Brain microvascular endothelial cell (primary cell): ENCODE measurements at regions not wholly inside any gene's neighbourhood (a gene's known extent, or its start where the extent isn't known, plus 50 kb on each side); places are given as distances from the start of the nearest gene placed in this dataset.
"Not testable (repeated sequence)": the region's sequence is repeated elsewhere in the genome, so short reads cannot be mapped to it uniquely, and the experiment has no call there.

Experiments used
- DNase-seq: peaks from one replicate; pipeline ENCODE4 v3.0.0-alpha.2; 2020
- H3K27ac ChIP-seq: fragments of 250-450 bp; sonication (Bioruptor Pico); 2 replicates; pipeline ENCODE4 v1.5.1; 2020; ENCODE audit warnings: mild to moderate bottlenecking, moderate library complexity
- H3K27me3 ChIP-seq: fragments of 250-450 bp; sonication (Bioruptor Pico); replicated peaks from 2 replicates; pipeline ENCODE4 v1.5.1; 2020; ENCODE audit warnings: mild to moderate bottlenecking
- H3K36me3 ChIP-seq: fragments of 250-450 bp; sonication (Bioruptor Pico); replicated peaks from 2 replicates; pipeline ENCODE4 v1.5.1; 2020; ENCODE audit warnings: mild to moderate bottlenecking
- H3K4me3 ChIP-seq: 2 replicates; pipeline ENCODE4 v1.5.1; 2011; ENCODE audit warnings: low read depth, mild to moderate bottlenecking, control low read depth, low read length, moderate library complexity
- in situ Hi-C: cut with HindIII; loops from 2 replicates; pipeline ENCODE4 v1.10.0; 2017; ENCODE audit warnings: low sequenced_read_pairs, low pct_ligation_motif_present
- TF ChIP-seq, protein P1 (sequence below): IDR thresholded peaks from 2 replicates; pipeline ENCODE4 v1.5.1; 2011; ENCODE audit warnings: low read depth, mild to moderate bottlenecking, moderate library complexity, low read length, control low read depth, inconsistent platforms; ENCODE audit errors: missing control alignments

GRCh38 chr9:65449423-65449822 is 164.4 kb upstream of the FOXD4L5 start:
- in situ Hi-C loops: no loop called here
- no peaks in the 10 kb centered on the region for H3K36me3 ChIP-seq
- H3K27ac ChIP-seq: no peak overlapping the region
- DNase-seq: no peak
- no peaks in the 10 kb centered on the region for H3K27me3 ChIP-seq
- H3K4me3 ChIP-seq: no peak overlapping the region
- TF ChIP-seq, protein P1, sequence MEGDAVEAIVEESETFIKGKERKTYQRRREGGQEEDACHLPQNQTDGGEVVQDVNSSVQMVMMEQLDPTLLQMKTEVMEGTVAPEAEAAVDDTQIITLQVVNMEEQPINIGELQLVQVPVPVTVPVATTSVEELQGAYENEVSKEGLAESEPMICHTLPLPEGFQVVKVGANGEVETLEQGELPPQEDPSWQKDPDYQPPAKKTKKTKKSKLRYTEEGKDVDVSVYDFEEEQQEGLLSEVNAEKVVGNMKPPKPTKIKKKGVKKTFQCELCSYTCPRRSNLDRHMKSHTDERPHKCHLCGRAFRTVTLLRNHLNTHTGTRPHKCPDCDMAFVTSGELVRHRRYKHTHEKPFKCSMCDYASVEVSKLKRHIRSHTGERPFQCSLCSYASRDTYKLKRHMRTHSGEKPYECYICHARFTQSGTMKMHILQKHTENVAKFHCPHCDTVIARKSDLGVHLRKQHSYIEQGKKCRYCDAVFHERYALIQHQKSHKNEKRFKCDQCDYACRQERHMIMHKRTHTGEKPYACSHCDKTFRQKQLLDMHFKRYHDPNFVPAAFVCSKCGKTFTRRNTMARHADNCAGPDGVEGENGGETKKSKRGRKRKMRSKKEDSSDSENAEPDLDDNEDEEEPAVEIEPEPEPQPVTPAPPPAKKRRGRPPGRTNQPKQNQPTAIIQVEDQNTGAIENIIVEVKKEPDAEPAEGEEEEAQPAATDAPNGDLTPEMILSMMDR: no peak

DNA sequence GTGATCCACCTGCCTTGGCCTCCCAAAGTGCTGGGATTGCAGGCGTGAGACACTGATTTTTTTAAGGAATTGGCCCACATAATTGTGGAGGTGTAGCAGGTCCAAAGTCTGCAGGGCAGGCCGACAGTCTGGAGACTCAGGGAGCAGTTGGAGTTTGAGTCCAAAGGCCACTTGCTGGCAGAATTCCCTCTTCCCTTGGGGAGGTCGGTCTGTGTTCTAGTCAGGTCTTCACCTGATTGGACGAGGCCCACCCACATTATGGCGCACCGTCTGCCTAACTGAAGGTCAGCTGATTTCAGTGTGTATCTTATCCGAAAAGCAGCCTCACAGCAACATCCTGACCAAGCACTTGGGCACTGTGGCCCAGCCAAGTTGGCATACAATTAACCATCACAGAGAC is 162.1 kb upstream of the FOXD4L5 start:
- H3K36me3 ChIP-seq, in situ Hi-C loops, H3K4me3 ChIP-seq, H3K27ac ChIP-seq, H3K27me3 ChIP-seq, DNase-seq: not testable (repeated sequence)

DNA sequence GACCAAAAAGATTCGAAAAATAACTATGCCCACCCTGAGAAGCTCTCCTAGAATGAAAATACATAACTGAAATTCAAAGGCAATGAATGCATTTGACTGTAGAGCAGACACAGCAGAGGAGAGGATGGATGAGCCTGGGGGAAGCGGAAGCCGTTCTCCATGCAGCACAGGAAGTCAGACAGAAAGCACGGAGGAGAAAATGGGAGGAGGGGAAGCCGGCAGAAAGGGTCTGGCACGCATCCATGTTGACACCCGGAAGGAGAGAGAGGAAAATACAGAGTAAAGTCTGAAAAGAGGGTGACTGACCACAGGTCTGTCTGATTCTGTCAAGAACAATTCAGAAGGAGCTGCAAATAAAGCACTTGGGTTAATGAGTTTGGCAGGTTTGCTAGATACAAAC is 161.0 kb upstream of the FOXD4L5 start:
- H3K36me3 ChIP-seq, H3K27ac ChIP-seq, in situ Hi-C loops, DNase-seq, H3K4me3 ChIP-seq, H3K27me3 ChIP-seq: not testable (repeated sequence)

DNA sequence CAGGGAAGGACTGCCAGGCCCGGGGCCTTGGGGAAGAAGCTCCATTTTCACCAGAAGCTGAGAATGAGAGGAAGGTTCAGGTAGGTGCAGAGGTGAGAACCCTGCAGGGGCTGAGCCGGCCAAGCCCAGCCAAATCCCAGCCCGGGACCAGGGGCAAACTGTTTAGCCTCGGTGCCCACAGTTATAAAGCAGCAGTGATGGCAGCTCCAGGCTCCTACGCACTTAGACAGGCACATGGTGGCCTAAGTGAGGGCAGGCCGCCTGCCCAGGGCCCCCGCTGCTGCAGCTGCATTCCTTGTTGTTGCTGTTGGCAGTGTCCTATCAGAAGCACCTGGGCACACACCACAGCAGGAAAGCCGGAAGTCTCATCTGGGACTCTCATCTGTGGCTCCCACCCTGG is 159.9 kb upstream of the FOXD4L5 start:
- Histone ChIP-seq H3K4me3 (no peak overlapping the region), H3K27me3 (no peaks in the 10 kb centered on the region), H3K36me3 (no peaks in the 10 kb centered on the region), H3K27ac (no peak overlapping the region)
- DNase-seq: no peak
- in situ Hi-C loops: no loop called here
- TF ChIP-seq, protein P1: no peak

GRCh38 chr9:65442116-65442515 is 157.1 kb upstream of the FOXD4L5 start:
- H3K27ac ChIP-seq, in situ Hi-C loops, H3K4me3 ChIP-seq, H3K27me3 ChIP-seq, H3K36me3 ChIP-seq, DNase-seq: not testable (repeated sequence)

DNA sequence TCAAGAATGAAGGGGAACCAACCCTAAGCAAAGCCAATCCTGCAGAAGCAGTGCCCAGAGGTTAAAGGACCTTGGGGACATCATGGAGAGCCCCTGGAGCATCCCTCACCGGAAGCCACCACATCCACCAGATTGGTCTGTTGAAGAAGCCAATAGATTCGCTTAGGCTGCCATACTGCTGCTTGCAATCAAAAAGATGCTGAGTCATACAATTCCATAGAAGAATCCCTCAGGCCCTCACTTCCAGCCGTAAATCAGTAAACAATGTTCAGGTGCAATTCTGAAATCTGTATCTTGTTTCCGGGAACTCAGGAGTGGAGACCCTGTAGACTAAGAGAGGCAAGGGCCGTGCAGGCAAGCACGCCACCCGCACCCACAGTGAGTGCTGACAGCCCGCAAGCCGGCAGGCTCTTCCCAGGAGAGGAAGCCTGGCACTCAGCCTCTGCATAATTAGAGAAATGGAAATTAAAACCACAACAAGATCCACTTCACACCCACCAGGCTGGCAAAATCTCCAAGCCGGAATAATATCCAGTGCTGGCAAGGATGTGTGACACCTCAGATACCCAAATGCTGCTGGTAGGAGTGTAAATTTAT is 156.4 kb upstream of the FOXD4L5 start:
- H3K27ac ChIP-seq, H3K27me3 ChIP-seq, H3K4me3 ChIP-seq, in situ Hi-C loops, H3K36me3 ChIP-seq, DNase-seq: not testable (repeated sequence)

DNA sequence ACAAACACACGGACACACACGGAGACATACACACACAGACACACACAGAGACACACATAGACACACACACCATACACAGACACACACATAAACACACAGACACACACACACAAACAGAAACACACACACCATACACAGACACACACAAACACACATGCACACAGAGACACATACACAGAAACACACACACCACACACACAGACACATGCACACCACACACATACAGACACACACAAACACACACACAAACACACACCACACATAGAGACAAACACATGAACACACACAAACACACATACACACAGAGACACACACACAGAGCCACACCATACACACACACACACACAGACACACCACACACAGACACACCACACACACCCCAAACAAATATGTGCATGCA is 152.7 kb upstream of the FOXD4L5 start:
- Histone ChIP-seq H3K36me3 (no peaks in the 10 kb centered on the region), H3K27ac (no peak overlapping the region), H3K27me3 (no peaks in the 10 kb centered on the region), H3K4me3 (no peak overlapping the region)
- TF ChIP-seq, protein P1: no peak
- in situ Hi-C loops: no loop called here
- DNase-seq: no peak

DNA sequence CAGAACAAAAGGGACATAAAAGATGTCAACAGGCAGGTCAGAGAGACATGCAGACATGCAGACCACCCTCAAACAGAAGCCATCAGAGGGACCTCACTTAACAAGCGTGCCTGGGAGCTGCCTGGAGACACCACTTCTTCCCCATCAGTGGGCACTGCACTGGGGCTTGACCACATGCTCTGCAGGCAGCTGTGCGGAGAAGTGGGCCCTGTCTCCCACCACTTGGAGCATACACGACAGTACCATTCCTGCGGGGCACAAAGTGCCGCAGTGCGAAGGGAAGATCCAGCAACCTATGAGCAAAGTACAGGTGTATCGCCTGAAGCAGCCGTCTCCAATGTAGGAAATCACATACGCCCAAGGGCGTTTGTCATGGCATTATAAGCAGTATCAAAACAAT is 150.5 kb upstream of the FOXD4L5 start:
- TF ChIP-seq, protein P1: no peak
- H3K36me3 ChIP-seq: no peaks in the 10 kb centered on the region
- H3K27ac ChIP-seq: no peak overlapping the region
- in situ Hi-C loops: no loop called here
- no peak overlapping the region for H3K4me3 ChIP-seq
- no peaks in the 10 kb centered on the region for H3K27me3 ChIP-seq
- no peak for DNase-seq
